H1 (cell line): ENCODE measurements at regions not wholly inside any gene's neighbourhood (a gene's known extent, or its start where the extent isn't known, plus 50 kb on each side); places are given as distances from the start of the nearest gene placed in this dataset.

Experiments used
- ATF3 ChIP-seq: IDR thresholded peaks from 2 replicates; pipeline ENCODE4 v1.6.1; 2011; ENCODE audit warnings: low read depth, mild to moderate bottlenecking, low read length; ENCODE audit not compliant: insufficient read depth
- BACH1 ChIP-seq: IDR thresholded peaks from 2 replicates; pipeline ENCODE4 v1.6.1; 2012; ENCODE audit warnings: low read length, improper control_type of control experiment
- CTCF ChIP-seq, 3 experiments: IDR thresholded peaks; 1 replicate in 2 of 3; 2 replicates in 1 of 3; pipeline versions ENCODE4 v1.5.1 to v1.6.1; 2011; ENCODE audit warnings: low read length in 3 of 3, mild to moderate bottlenecking in 3 of 3, inconsistent platforms in 2 of 3, low read depth in 1 of 3, moderate library complexity in 1 of 3; ENCODE audit not compliant: insufficient read depth in 1 of 3; ENCODE audit errors: control extremely low read depth in 1 of 3
- JUND ChIP-seq: IDR thresholded peaks from 2 replicates; pipeline ENCODE4 v1.6.1; 2011; ENCODE audit warnings: mild to moderate bottlenecking, improper control_type of control experiment, low read length
- MAX ChIP-seq: IDR thresholded peaks from 2 replicates; pipeline ENCODE4 v1.6.1; 2012; ENCODE audit warnings: inconsistent platforms
- NRF1 ChIP-seq: IDR thresholded peaks from 2 replicates; pipeline ENCODE4 v1.6.1; 2011; ENCODE audit warnings: mild to moderate bottlenecking, low read depth, low read length, improper control_type of control experiment
- POLR2A ChIP-seq, 2 experiments: IDR thresholded peaks; 1 replicate in 1 of 2; 2 replicates in 1 of 2; pipeline ENCODE4 v1.6.1; 2011; ENCODE audit warnings: low read depth in 2 of 2, low read length in 2 of 2, mild to moderate bottlenecking in 2 of 2; ENCODE audit errors: control extremely low read depth in 1 of 2
- POLR2AphosphoS5 ChIP-seq: IDR thresholded peaks from 2 replicates; pipeline ENCODE4 v1.6.1; 2011; ENCODE audit warnings: low read depth, low read length
- SRF ChIP-seq: IDR thresholded peaks from 2 replicates; pipeline ENCODE4 v1.6.1; 2011; ENCODE audit warnings: mild to moderate bottlenecking, low read depth, low read length, moderate library complexity
- TCF12 ChIP-seq: IDR thresholded peaks from 2 replicates; pipeline ENCODE4 v1.6.1; 2011; ENCODE audit warnings: low read depth, mild to moderate bottlenecking, low read length

GRCh38 chr1:193555662-193556441 is 369.4 kb upstream of the B3GALT2 start:
- no peak for TF ChIP-seq POLR2AphosphoS5
- TF ChIP-seq CTCF (IDR thresholded peaks at IDR 0.05; ENCODE audit: control extremely low read depth in 1 of 3, insufficient read depth in 1 of 3, low read depth in 1 of 3, low read length in 3 of 3) = no peak
- no peak for TF ChIP-seq JUND
- no peak for TF ChIP-seq SRF
- TF ChIP-seq POLR2A (IDR thresholded peaks at IDR 0.05; ENCODE audit: control extremely low read depth in 1 of 2, low read depth in 2 of 2, low read length in 2 of 2) = no peak
- no peak for TF ChIP-seq ATF3
- TF ChIP-seq BACH1 = no peak
- TF ChIP-seq TCF12 = no peak
- no peak for TF ChIP-seq NRF1
- no peak for TF ChIP-seq MAX
